Inflammatory macrophage treated with lipopolysaccharide for 4 hours (primary cell): ENCODE measurements at regions not wholly inside any gene's neighbourhood (a gene's known extent, or its start where the extent isn't known, plus 50 kb on each side); places are given as distances from the start of the nearest gene placed in this dataset.
"Not testable (repeated sequence)": the region's sequence is repeated elsewhere in the genome, so short reads cannot be mapped to it uniquely, and the experiment has no call there.

ENCODE experiments used
- DNase-seq: peaks from one replicate; pipeline ENCODE4 v3.0.0-alpha.2; 2020

GRCh38 chr20:60171738-60172137 lies 213.5 kb downstream of the CDH26 start:
- no peak for DNase-seq

DNA sequence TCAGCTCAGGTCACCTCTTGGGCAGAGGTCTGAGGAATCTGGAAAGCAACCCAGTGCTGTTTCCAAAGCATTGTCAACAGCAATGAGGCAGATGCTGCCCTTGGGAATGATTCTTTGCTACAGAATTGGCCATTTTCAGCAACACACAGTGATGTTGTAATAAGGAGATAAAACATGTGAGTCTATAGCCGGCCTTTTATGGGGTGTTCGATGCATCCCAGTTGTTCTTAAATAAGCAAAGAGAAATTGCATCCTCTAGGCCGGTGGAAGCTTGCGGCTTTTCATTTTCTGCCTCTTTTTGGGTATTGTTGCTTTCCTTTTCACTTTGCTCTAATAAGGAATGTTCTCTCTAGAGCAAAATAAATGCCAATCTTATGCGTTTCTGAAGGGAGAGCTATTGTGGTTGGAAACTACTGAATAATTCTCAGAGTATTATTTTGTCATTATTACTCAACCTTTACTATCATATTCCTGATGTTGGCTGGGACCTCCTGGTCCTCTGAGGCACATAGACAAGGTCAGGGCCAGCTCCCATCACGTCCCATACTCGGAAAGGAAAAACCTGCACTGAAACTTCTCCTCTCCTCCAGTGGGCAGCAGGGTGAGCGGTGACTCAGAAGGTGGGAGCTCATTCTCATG lies 214.2 kb downstream of the CDH26 start:
- no peak for DNase-seq

GRCh38 chr20:60177080-60177479 lies 218.9 kb downstream of the CDH26 start:
- no peak for DNase-seq

DNA sequence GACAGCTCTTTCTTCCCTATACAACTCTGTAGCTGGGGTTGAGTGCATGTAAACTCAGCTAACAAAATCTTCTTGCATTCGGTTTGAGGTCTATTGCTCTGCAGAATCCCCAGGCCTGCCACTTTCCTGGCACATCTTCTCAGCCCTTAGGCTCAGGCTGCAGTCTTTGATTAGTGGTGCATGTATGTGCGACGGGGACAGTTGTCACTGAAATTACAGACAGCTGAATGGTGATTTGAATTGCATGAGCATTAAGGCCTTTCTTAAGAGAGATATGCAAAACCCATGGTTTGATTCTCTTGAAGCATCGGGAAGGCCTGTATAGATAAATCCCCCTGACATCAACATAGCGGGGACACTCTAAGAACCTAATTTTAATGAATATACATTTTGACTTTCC lies 222.8 kb downstream of the CDH26 start:
- DNase-seq = no peak

- no peak for DNase-seq
These were observed 228.2 kb downstream of the CDH26 start for GRCh38 chr20:60186412-60186811.

DNA sequence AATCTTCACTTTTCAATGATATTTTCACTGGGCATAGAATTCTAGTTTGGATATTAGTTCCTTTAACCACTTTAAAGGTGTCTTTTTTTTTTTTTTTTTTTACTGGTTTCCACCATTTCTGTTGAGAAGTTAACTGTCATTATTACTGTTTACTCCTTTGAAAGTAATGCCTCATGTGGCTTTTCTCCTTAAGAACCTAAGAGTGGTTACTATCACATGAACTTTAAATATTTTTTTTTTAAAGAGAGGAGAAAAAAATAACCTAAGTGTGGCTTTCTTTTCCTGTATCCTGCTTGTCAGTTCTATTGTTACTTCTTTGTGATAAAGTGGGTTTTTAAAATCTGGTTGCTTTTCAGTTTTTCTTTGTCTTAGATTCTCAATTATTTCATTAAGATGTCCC lies 229.5 kb downstream of the CDH26 start:
- DNase-seq = no peak

DNA sequence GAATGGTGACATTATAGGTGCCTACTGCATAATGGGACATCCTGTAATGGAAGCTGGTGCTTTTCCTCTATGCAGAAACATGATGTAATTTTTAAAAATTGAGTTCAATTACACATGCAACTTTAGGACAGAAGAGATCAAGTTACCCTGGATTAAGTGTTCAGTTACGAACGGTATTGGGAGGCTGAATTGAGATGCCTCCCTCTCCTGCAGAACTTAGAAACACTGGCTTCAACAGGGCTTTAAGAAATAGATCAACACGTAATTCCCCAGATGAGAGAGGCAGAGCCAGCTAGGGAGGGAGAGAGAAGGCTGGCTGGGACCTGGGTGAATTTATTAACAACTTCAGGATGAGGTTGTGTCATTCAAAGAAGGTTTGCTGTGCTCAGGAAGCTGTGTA lies 232.8 kb downstream of the CDH26 start:
- no peak for DNase-seq

DNA sequence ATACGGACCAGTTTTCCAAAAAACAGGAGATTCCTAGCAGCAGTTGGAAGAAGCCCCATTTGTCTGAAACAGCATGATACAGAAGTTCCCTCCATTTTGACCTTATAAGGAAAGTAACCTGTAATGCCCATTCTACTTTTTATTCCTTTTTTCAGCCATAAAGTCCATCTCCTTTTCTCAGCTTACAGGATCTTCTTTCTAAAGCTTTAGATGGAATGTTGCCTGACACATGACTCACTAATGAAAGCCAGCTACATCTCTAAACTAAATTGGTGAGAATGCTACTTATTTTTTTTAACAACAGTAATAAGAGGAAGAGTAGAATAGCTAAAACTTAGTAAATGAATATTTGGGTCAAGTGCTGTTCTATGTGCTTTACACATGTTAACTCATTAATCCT lies 234.1 kb downstream of the CDH26 start:
- no peak for DNase-seq

DNA sequence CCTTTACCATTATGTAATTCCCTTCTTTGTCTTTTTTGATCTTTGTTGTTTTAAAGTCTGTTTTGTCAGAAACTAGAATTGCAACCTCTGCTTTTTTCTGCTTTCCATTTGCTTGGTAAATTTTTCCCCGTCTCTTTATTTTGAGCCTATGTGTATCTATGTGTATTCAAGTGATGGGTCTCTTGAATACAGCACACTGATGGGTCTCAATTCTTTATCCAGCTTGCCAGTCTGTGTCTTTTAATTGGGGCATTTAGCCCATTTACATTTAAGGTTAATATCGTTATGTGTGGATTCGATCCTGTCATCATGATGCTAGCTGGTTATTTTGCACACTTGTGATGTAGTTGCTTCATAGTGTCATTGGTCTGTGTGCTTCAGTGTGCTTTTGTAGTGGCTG lies 240.9 kb downstream of the CDH26 start:
- not testable (repeated sequence) for DNase-seq

DNA sequence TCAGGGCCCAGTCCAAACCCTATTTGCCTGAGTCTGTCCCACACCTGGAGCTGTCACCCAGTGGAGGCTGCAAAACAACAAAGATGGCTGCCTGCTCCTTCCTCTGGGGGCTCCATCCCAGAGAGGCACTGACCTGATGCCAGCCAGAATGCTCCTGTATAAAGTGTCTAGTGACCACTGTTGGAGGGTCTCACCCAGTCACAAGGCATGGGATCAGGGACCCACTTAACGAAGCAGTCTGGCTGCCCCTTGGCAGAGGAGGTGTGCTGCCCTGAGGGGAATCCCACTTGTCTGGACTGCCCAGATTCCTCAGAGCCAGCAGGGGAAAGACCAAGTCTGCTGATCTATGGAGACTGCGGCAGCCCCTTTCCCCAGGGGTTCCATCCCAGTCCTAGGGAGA lies 241.6 kb downstream of the CDH26 start:
- DNase-seq = no peak

GRCh38 chr20:60200305-60200918 lies 242.2 kb downstream of the CDH26 start:
- no peak for DNase-seq

GRCh38 chr20:60201198-60201835 lies 243.1 kb downstream of the CDH26 start:
- no peak for DNase-seq

GRCh38 chr20:60202046-60202445 lies 243.8 kb downstream of the CDH26 start:
- DNase-seq = no peak

DNA sequence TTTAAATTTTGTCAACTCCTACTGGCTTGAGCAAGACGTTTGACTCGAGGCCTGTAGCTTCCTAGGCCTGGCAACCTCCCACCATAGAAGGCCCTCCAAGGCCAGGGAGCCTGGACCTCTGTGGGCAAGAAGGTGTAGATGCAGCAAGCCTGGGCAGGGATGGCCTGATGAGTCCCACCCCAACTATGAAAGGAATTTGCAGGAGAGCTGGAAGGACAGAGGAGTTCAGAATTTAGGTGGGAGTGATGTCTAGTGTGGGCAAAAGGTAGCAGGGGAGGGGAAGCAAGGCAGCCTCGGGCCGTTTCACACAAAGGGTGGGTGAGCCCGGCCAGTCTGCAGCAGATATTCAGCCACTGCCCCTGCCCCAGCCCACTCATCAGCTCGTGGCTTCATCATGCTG lies 245.2 kb downstream of the CDH26 start:
- DNase-seq = no peak

DNA sequence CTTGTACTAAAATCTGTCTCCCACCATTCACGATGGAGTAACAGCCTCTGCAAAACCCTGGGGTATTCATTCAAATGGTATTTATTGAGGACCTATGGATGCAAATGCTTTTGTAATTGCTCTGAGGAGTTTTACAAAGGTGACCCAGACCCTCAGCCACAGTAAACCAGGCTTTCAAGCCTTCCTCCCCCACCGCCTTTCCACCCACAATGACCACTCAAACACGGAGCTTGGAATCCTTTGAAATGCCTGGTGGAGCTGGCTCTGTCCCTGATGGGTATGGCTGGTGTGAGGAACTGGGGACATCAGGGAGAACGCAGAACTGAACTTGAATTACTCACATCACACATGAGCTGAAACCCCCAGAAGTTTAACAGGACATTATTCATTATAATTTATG lies 246.4 kb downstream of the CDH26 start:
- no peak for DNase-seq

- peak; percentile 50 for DNase-seq
These were observed 248.0 kb downstream of the CDH26 start for GRCh38 chr20:60206259-60206658.

DNA sequence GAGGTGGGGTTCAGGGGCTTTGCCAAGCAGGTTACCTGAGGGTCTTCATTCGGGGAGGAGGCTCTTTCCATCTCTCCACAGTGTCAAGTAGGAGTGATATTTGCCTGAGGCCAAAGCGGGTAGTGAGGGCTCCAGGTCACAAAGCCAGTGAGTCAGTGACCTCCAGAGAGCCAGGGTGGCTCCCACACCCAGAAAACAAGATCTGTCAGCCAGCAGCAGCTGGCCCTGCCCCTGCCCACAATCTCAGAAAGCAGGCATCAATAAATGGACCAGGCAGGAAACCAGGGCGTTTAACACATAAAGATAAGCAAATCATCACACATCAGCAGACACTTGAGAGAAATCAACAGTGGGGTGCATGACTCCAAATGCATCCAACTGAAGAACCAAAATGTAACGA lies 250.8 kb downstream of the CDH26 start:
- no peak for DNase-seq

- DNase-seq = peak; percentile 60
These were observed 252.8 kb downstream of the CDH26 start for GRCh38 chr20:60210779-60211617.

DNA sequence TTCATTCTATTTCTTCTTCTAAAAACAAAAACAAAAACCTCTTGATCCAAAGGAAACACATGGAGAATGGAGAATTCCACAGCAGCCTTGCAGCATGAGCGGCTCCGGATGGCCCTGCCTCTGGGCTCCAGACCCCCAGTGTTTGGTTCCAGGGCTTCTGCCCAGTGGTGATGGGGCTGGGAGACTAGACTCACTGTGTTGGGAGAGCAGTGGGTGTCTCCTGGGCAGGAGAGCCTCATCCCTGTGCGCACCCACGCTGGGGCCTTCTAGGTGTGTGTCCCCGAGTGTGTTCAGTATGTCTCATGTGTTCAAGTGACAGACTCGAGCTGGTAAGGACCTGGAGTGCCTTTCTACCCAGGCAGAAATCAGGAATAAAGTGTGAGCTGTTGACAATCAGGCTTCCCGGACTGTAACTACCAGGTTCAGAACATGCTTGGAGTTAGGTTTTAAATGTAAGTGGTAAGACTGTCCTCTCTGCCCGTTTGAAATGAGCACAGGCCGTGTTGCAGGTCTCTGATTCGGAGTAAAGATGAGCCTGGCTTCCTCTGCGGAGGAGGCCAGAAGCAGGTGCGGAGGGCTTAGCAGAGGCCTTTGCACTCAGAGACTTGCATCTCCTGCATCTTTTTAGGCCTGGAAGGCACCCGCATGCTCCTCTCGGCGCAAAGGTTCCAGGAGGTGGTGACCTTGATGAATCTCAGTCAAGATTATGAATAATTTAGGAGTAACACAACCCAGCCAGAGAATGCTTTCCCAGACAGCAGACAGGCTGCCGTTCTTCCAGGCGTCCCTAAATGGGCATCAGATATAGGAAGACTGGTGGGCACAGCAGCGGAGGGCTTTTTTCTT lies 253.6 kb downstream of the CDH26 start:
- DNase-seq = no peak

GRCh38 chr20:60212695-60213094 lies 254.5 kb downstream of the CDH26 start:
- no peak for DNase-seq

DNA sequence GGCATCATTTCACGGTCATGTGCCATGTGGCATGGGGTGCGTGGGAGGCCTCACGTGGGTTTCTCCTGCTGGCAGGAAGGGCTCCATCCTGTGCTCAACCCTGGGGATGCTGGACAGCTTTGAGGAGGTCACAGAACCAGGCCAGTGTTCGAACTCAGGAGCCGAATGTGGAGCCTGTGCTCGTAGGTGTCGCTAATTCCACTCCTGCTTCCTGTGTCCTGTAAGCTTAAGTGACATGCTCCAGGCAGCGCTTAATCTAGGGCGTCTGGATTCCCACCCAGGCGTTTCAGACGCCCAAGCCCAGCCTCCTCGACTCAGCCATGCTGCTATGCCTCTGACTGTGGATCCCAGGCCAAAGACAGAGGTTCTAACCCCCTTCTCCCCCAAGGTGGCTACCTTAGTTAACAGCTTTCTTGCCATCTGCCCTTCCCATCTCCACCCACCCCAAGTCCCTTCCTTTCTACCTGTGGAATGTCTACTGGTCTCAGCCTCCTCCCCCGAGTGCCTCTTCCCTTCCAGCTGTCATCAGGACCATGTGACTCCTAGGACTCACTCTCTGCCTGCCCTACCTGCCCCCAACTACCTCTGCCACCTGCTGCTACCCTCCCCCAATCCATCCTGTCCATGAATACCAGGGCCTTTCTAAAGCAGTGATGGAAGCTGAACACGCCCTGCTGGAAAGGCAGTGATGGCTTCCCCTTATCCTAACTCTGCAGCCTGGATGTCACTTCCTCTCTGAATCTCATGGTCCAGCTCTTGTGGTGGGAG lies 255.1 kb downstream of the CDH26 start:
- DNase-seq = no peak
